ENCODE measurements at regions not wholly inside any gene's neighbourhood (a gene's known extent, or its start where the extent isn't known, plus 50 kb on each side); places are given as distances from the start of the nearest gene placed in this dataset.

- Histone ChIP-seq H3K4me2 (ENCODE audit: insufficient read depth, low read length) (no peak overlapping the region), H3K9me1 (replicated peaks; ENCODE audit: control insufficient read depth, extremely low read depth, insufficient read depth, low read length) (no peaks in the 10 kb centered on the region), H3K27ac (ENCODE audit: insufficient read depth, low read depth, low read length) (no peak overlapping the region), H3K9ac (replicated peaks; ENCODE audit: extremely low read depth, insufficient read depth, low read length) (no peak overlapping the region), H3K4me3 (replicated peaks in 1 of 3; ENCODE audit: insufficient read depth in 1 of 3, low read depth in 1 of 3, low read length in 3 of 3) (no peak overlapping the region), H4K20me1 (replicated peaks; ENCODE audit: control insufficient read depth, extremely low read depth, insufficient read depth, low read length) (no peaks in the 10 kb centered on the region), H3K9me3 (replicated peaks; ENCODE audit: control insufficient read depth, insufficient read depth, low read length) (no peaks in the 10 kb centered on the region), H2AFZ (ENCODE audit: low read depth, low read length) (no peak overlapping the region), H3K36me3 (ENCODE audit: control insufficient read depth in 2 of 2, extremely low read depth in 1 of 2, insufficient read depth in 2 of 2, low read length in 2 of 2) (no peaks in the 10 kb centered on the region), H3K79me2 (ENCODE audit: control insufficient read depth, insufficient read depth, low read length) (no peaks in the 10 kb centered on the region), H3K27me3 (ENCODE audit: control insufficient read depth in 2 of 2, insufficient read depth in 2 of 2, low read length in 2 of 2) (no peaks in the 10 kb centered on the region), H3K4me1 (ENCODE audit: control insufficient read depth, extremely low read depth, insufficient read depth, low read length) (no peaks in the 10 kb centered on the region)
- ChIA-PET CTCF (no interaction called here), POLR2A (no interaction called here)
- dilution Hi-C loops (cut with MboI; ENCODE audit: extremely low pct_ligation_motif_present, low sequenced_read_pairs) (no loop called here), intact Hi-C loops (cut with micrococcal nuclease) (no loop called here)
- DNase-seq (ENCODE audit: low read depth, low spot score) (no peak), FAIRE-seq (no peak)
- TF ChIP-seq POLR2A (IDR thresholded peaks at IDR 0.05; ENCODE audit: low read depth, low read length) (no peak), FOS (IDR thresholded peaks at IDR 0.05; ENCODE audit: borderline replicate concordance, insufficient read depth, low read length) (no peak)
- no TSS peak for BruUV-seq (replicated peaks)
Measured at GRCh38 chr7:42735081-42735480, 176.8 kb downstream of the C7orf25 start.

GRCh38 chr7:42734568-42734967 is 177.3 kb downstream of the C7orf25 start:
- DNase-seq (ENCODE audit: low read depth, low spot score) (no peak), FAIRE-seq (no peak)
- intact Hi-C loops (cut with micrococcal nuclease): no loop called here
- H4K20me1 ChIP-seq (replicated peaks; ENCODE audit: control insufficient read depth, extremely low read depth, insufficient read depth, low read length): no peaks in the 10 kb centered on the region
- no peaks in the 10 kb centered on the region for H3K36me3 ChIP-seq (ENCODE audit: control insufficient read depth in 2 of 2, extremely low read depth in 1 of 2, insufficient read depth in 2 of 2, low read length in 2 of 2)
- BruUV-seq (replicated peaks): no TSS peak
- H3K27me3 ChIP-seq (ENCODE audit: control insufficient read depth in 2 of 2, insufficient read depth in 2 of 2, low read length in 2 of 2): no peaks in the 10 kb centered on the region
- CTCF ChIA-PET: no interaction called here
- no peaks in the 10 kb centered on the region for H3K9me1 ChIP-seq (replicated peaks; ENCODE audit: control insufficient read depth, extremely low read depth, insufficient read depth, low read length)
- POLR2A ChIA-PET: no interaction called here
- dilution Hi-C loops (cut with MboI; ENCODE audit: extremely low pct_ligation_motif_present, low sequenced_read_pairs): no loop called here
- no peaks in the 10 kb centered on the region for H3K79me2 ChIP-seq (ENCODE audit: control insufficient read depth, insufficient read depth, low read length)
- H3K4me3 ChIP-seq (replicated peaks in 1 of 3; ENCODE audit: insufficient read depth in 1 of 3, low read depth in 1 of 3, low read length in 3 of 3): no peak overlapping the region
- H3K9ac ChIP-seq (replicated peaks; ENCODE audit: extremely low read depth, insufficient read depth, low read length): no peak overlapping the region
- H3K4me1 ChIP-seq (ENCODE audit: control insufficient read depth, extremely low read depth, insufficient read depth, low read length): no peaks in the 10 kb centered on the region
- TF ChIP-seq POLR2AphosphoS5 (IDR thresholded peaks at IDR 0.05; ENCODE audit: insufficient read depth, low read depth, low read length) (no peak), CTCF (IDR thresholded peaks at IDR 0.05; ENCODE audit: extremely low read depth in 1 of 2, insufficient read depth in 1 of 2, low read depth in 1 of 2, low read length in 2 of 2) (no peak), POLR2A (IDR thresholded peaks at IDR 0.05; ENCODE audit: low read depth, low read length) (no peak), GATA2 (IDR thresholded peaks at IDR 0.05; ENCODE audit: insufficient read depth, insufficient read length, low read depth, low read length) (no peak), FOS (IDR thresholded peaks at IDR 0.05; ENCODE audit: borderline replicate concordance, insufficient read depth, low read length) (no peak), JUN (IDR thresholded peaks at IDR 0.05; ENCODE audit: borderline replicate concordance, insufficient read depth, insufficient read length, low read depth) (no peak), MAX (IDR thresholded peaks at IDR 0.05; ENCODE audit: insufficient read depth, insufficient read length) (no peak), EZH2 (IDR thresholded peaks at IDR 0.05; ENCODE audit: borderline replicate concordance, low read depth, low read length, severe bottlenecking) (no peak), MYC (IDR thresholded peaks at IDR 0.05; ENCODE audit: low read depth, low read length) (no peak)
- H3K9me3 ChIP-seq (replicated peaks; ENCODE audit: control insufficient read depth, insufficient read depth, low read length): no peaks in the 10 kb centered on the region
- H3K27ac ChIP-seq (ENCODE audit: insufficient read depth, low read depth, low read length): no peak overlapping the region
- no peak overlapping the region for H2AFZ ChIP-seq (ENCODE audit: low read depth, low read length)
- H3K4me2 ChIP-seq (ENCODE audit: insufficient read depth, low read length): no peak overlapping the region
